A549 (cell line): ENCODE measurements at regions not wholly inside any gene's neighbourhood (a gene's known extent, or its start where the extent isn't known, plus 50 kb on each side); places are given as distances from the start of the nearest gene placed in this dataset.

Source experiments
- HDAC2 ChIP-seq: fragments of 200-600 bp; sonication (generic); IDR thresholded peaks from 2 replicates; pipeline ENCODE4 v1.6.1; 2016
- POLR2A ChIP-seq: IDR thresholded peaks from 2 replicates; pipeline ENCODE4 v1.6.1; 2012; ENCODE audit warnings: mild to moderate bottlenecking, low read length
- RAD21 ChIP-seq, 2 experiments: fragments of >200 bp in 1 of 2; sonication (Bioruptor Twin) in 1 of 2; formaldehyde crosslinking in 1 of 2; IDR thresholded peaks in 1 of 2; conservative IDR thresholded peaks in 1 of 2; 2 replicates in 1 of 2; 3 replicates in 1 of 2; pipeline ENCODE4 v1.6.1; 2012 to 2018; ENCODE audit warnings: inconsistent platforms in 1 of 2
- ZFP36 ChIP-seq: fragments of 450-650 bp; IDR thresholded peaks from 2 replicates; pipeline ENCODE4 v1.6.1; 2014; ENCODE audit warnings: borderline replicate concordance; ENCODE audit not compliant: partially characterized antibody

DNA sequence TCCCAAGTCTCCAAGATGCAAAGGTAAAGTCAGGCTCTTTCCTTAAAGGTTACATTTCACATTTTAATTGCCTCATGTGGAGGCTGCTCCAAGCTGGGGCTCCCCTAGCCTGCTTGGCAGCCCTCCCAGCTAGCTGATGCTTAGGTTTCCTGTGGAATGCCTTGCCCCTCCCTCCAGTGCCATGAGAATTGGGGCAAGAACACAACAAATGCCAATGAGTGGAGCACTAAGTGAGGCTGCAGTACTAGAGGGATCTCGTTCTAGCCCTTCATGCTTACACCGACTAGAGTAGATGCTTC is 597.7 kb downstream of the MID1IP1 start:
- TF ChIP-seq ZFP36 = no peak
- TF ChIP-seq RAD21 (conservative IDR thresholded peaks at IDR 0.05 in 1 of 2, IDR thresholded peaks at IDR 0.05 in 1 of 2) = no peak
- TF ChIP-seq HDAC2 = no peak
- TF ChIP-seq POLR2A = no peak
